ENCODE measurements at regions not wholly inside any gene's neighbourhood (a gene's known extent, or its start where the extent isn't known, plus 50 kb on each side); places are given as distances from the start of the nearest gene placed in this dataset.

DNA sequence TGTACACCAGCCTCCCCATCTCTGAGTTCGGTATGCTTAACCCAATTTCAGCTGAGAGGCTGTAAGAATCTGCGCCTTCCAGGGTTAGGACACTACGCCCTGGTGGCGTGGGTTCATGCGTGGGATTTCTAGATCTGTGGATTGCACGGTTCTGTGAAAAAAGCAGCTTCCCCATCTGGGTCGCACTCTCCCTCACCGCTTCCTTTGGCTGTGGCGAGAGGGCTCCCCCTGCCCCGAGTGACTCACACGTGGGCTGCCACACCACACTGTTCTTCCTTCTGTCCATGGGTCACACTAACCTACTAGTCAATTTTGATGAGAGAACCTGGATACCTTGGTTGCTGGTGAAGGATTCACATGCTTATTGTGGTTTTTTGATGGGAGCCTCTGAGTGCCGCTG is 256.0 kb upstream of the MAF start:
- no peak for DNase-seq (ENCODE audit: extremely low spot score)
- Histone ChIP-seq H3K4me1 (ENCODE audit: insufficient read depth) (no peaks in the 10 kb centered on the region), H3K4me3 (ENCODE audit: low read depth, low read length) (no peak overlapping the region), H3K36me3 (ENCODE audit: insufficient read depth) (no peaks in the 10 kb centered on the region), H3K27ac (ENCODE audit: low read depth) (no peak overlapping the region)
- 93% methylated on average over 12 of the region's 12 CpGs for WGBS

DNA sequence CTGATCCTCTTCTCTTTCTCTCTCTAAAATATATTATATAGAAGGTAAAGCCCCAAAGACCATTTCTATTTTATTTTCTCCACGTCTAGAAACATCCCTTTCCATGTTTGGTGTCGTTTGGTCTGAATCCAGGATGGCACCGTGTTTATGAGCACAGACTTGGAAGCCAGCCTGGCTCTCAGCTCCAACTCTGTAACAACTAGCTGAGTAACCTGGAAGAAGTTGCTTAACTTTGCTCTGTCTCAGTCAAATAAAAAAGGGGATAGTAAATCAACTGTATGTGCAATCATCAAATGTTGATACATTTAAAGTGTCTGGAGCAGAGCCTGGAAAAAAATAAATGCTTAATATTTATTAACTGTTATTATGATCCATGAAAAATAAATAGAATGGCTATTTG is 249.8 kb upstream of the MAF start:
- no peaks in the 10 kb centered on the region for H3K4me1 ChIP-seq (ENCODE audit: insufficient read depth)
- no peak for DNase-seq (ENCODE audit: extremely low spot score)
- H3K4me3 ChIP-seq (ENCODE audit: low read depth, low read length) = no peak overlapping the region
- no peak overlapping the region for H3K27ac ChIP-seq (ENCODE audit: low read depth)
- no peaks in the 10 kb centered on the region for H3K36me3 ChIP-seq (ENCODE audit: insufficient read depth)
- WGBS = 30% methylated on average over 3 of the region's 3 CpGs

DNA sequence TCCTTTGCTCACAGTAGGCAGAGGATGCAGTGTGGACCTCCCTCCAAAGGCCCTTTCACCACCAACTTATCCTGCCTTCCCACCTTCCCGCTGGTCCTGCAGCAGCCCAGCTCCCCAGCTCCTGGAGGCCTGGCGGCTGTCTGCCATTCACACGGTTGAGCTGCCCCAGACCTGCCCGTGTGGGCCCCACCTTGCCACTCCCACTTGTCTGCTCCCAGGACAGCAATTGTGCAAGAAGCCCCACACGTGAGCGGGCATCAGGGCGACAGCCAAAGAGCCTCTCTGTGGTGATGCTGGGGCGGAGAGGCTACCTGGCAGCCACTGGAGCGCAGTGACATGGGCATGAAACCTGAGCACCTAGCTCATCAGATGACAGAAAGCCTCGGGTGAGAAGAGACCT is 248.6 kb upstream of the MAF start:
- no peak for DNase-seq (ENCODE audit: extremely low spot score)
- Histone ChIP-seq H3K4me3 (ENCODE audit: low read depth, low read length) (no peak overlapping the region), H3K4me1 (ENCODE audit: insufficient read depth) (no peaks in the 10 kb centered on the region), H3K27ac (ENCODE audit: low read depth) (no peak overlapping the region), H3K36me3 (ENCODE audit: insufficient read depth) (no peaks in the 10 kb centered on the region)
- WGBS = 85% methylated on average over 10 of the region's 10 CpGs

- H3K27ac ChIP-seq (ENCODE audit: low read depth) = no peak overlapping the region
- no peaks in the 10 kb centered on the region for H3K36me3 ChIP-seq (ENCODE audit: insufficient read depth)
- no peak overlapping the region for H3K4me3 ChIP-seq (ENCODE audit: low read depth, low read length)
- no peaks in the 10 kb centered on the region for H3K4me1 ChIP-seq (ENCODE audit: insufficient read depth)
- DNase-seq (ENCODE audit: extremely low spot score) = no peak
- 40% methylated on average over 6 of the region's 6 CpGs for WGBS
These were observed 248.2 kb upstream of the MAF start for GRCh38 chr16:79848719-79849118.

DNA sequence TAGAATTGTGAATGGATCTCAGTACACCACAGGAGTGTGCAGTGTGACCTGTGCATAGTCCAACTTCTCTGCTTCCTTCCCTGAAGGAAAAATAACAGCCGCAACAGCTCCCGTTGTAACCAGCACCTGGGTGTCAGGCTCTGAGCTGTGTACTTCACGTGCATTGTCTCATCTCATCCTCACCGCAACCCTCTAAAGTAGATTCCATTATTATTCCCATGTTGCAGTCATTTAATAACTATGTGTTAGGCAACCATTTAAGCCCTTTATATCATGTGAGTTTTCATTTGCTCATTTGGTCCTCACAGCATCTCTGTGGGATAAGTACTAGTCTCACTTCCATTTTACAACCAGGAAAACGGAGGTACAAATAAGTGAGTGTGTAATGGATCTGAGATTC is 247.0 kb upstream of the MAF start:
- Histone ChIP-seq H3K4me3 (ENCODE audit: low read depth, low read length) (no peak overlapping the region), H3K4me1 (ENCODE audit: insufficient read depth) (no peaks in the 10 kb centered on the region), H3K27ac (ENCODE audit: low read depth) (no peak overlapping the region), H3K36me3 (ENCODE audit: insufficient read depth) (no peaks in the 10 kb centered on the region)
- 83% methylated on average over 5 of the region's 5 CpGs for WGBS
- DNase-seq (ENCODE audit: extremely low spot score) = no peak

DNA sequence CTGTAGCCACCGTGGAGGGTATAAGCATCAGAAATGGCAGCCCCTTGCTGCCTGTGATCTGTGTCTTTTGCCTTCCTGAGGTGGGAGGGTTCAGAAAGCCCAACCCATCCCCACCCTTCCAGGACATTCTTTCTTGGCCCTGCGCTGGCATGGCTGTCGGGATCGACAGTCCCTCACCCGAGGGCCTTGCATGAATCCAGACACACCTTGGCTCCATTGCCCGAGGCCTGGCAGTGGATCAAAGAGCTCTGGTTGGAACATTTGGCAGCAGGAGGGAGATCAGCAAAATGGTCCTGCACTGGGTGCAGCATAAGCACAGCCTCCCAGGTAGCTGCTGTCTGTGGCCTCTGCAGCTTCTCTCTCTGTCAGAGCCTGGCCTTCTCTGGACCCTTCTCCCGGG is 246.6 kb upstream of the MAF start:
- DNase-seq (ENCODE audit: extremely low spot score) = no peak
- no peaks in the 10 kb centered on the region for H3K36me3 ChIP-seq (ENCODE audit: insufficient read depth)
- no peaks in the 10 kb centered on the region for H3K4me1 ChIP-seq (ENCODE audit: insufficient read depth)
- WGBS = 73% methylated on average over 7 of the region's 7 CpGs
- no peak overlapping the region for H3K4me3 ChIP-seq (ENCODE audit: low read depth, low read length)
- H3K27ac ChIP-seq (ENCODE audit: low read depth) = no peak overlapping the region

DNA sequence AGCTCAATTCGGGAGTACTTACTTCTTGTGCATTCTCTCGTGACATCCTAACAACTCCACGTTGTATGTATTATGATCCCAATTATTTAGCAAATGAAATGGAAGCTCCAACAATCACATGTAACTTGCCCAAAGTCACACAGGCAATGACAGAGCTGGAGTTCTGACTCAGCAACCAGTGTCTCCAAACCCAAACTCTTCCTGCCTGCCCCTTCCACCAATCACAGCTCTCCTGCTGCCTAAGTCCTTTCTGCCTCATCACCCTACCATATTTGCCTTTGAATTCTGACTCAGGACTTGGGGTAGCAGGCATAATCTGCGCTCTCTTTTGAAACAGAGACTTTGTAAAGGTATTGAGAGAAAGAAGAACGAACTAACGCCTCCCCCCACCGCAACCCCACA is 245.2 kb upstream of the MAF start:
- no peaks in the 10 kb centered on the region for H3K36me3 ChIP-seq (ENCODE audit: insufficient read depth)
- no peaks in the 10 kb centered on the region for H3K4me1 ChIP-seq (ENCODE audit: insufficient read depth)
- H3K4me3 ChIP-seq (ENCODE audit: low read depth, low read length) = no peak overlapping the region
- DNase-seq (ENCODE audit: extremely low spot score) = no peak
- no peak overlapping the region for H3K27ac ChIP-seq (ENCODE audit: low read depth)
- WGBS = 96% methylated on average over 7 of the region's 7 CpGs

GRCh38 chr16:79845033-79845733 is 244.6 kb upstream of the MAF start:
- no peak for DNase-seq (ENCODE audit: extremely low spot score)
- no peak overlapping the region for H3K4me3 ChIP-seq (ENCODE audit: low read depth, low read length)
- H3K4me1 ChIP-seq (ENCODE audit: insufficient read depth) = no peaks in the 10 kb centered on the region
- H3K36me3 ChIP-seq (ENCODE audit: insufficient read depth) = no peaks in the 10 kb centered on the region
- WGBS = 80% methylated on average over 12 of the region's 12 CpGs
- no peak overlapping the region for H3K27ac ChIP-seq (ENCODE audit: low read depth)

- Histone ChIP-seq H3K27ac (ENCODE audit: low read depth) (no peak overlapping the region), H3K4me1 (ENCODE audit: insufficient read depth) (no peaks in the 10 kb centered on the region), H3K4me3 (ENCODE audit: low read depth, low read length) (no peak overlapping the region), H3K36me3 (ENCODE audit: insufficient read depth) (no peaks in the 10 kb centered on the region)
- 98% methylated on average over 3 of the region's 3 CpGs for WGBS
- DNase-seq (ENCODE audit: extremely low spot score) = no peak
These were observed 244.1 kb upstream of the MAF start for GRCh38 chr16:79844603-79845002.

DNA sequence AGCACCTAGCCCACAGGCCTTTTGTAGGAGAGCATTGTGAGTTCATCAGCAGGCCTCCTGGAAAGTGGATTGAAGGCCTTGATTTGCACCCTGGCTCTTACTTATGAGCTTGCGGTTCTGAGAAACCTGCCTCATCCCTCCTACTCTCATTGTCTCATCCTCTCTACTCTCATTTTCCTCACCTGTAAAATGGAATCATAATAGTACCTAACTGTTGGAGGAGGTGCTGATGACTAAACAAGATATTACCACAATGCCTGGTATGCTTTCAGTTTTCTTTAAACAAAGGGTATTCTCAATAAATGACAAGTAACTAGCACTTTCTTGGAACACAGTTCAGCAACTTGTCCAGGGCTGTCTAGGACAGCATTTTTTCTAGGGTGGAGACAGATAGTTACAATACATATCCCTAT is 243.1 kb upstream of the MAF start:
- Histone ChIP-seq H3K36me3 (ENCODE audit: insufficient read depth) (no peaks in the 10 kb centered on the region), H3K4me1 (ENCODE audit: insufficient read depth) (no peaks in the 10 kb centered on the region), H3K27ac (ENCODE audit: low read depth) (no peak overlapping the region), H3K4me3 (ENCODE audit: low read depth, low read length) (no peak overlapping the region)
- DNase-seq (ENCODE audit: extremely low spot score) = no peak
- 44% methylated on average over 1 of the region's 1 CpG for WGBS

- Histone ChIP-seq H3K36me3 (ENCODE audit: insufficient read depth) (no peaks in the 10 kb centered on the region), H3K27ac (ENCODE audit: low read depth) (no peak overlapping the region), H3K4me3 (ENCODE audit: low read depth, low read length) (no peak overlapping the region), H3K4me1 (ENCODE audit: insufficient read depth) (no peaks in the 10 kb centered on the region)
- DNase-seq (ENCODE audit: extremely low spot score) = no peak
- WGBS = 95% methylated on average over 5 of the region's 5 CpGs
These were observed 242.6 kb upstream of the MAF start for GRCh38 chr16:79843145-79843544.

DNA sequence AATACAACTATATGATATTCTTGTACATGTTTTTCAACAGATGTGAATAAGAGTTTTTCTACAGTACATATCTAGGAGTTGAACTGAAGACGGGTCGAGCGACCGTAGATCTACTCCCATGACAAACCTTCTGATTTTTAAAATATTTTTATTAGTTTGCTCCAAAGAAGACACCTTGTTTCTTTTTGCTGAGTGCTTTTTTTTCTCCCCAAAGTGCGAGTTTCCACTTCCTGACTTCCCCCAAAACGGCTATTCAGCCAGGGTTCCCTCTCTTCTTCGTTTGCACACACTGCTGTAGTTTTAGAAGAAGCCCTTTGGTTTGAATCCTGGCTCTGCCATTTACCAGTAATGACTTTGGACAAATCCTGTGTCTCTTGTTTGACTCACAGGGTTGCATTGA is 241.7 kb upstream of the MAF start:
- DNase-seq (ENCODE audit: extremely low spot score) = no peak
- 89% methylated on average over 7 of the region's 7 CpGs for WGBS

DNA sequence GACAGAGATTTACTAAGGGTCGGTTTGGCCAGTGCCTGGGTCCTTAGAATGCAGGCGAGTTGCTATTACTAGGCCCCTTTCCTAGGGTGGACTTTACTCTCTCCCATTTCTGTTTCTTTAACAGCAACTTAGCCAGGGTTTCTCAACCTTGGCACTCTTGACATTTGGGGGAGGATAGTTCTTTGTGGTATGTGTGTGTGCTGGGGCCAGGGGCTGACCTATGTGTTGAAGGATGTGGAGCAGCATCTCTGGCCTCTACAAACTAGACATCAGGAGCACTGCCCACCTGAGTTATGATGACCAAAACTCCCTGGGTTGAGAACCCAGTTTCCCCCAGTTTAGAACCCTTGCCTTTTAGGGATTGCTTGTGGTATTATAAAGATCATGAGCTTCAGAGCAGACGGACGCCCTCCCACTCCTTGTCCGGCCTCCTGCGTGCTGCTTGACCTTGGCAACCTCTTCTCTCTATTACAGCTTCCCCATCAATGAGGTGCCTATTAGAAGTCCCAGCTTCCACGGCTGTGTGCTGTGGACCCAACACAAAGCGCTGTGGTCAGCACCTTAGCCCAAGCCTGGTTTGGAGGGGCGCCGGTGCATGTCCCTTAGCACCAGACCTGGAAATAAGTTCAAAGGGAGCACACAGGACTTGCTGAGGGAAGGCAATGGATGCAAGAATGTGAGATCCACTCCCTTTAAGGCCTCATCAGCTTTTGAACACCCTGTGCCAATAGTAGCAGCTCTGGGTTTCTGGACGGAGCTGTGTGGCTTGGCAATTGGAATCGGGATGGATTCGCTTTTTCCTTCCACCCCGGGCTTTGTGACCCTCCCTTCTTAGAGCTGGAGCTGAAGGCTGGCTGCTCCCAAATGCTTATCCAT is 239.2 kb upstream of the MAF start:
- DNase-seq (ENCODE audit: extremely low spot score) = no peak
- 50% methylated on average over 14 of the region's 14 CpGs for WGBS
- H3K4me1 ChIP-seq (ENCODE audit: insufficient read depth) = no peaks in the 10 kb centered on the region
- no peak overlapping the region for H3K27ac ChIP-seq (ENCODE audit: low read depth)
- no peaks in the 10 kb centered on the region for H3K36me3 ChIP-seq (ENCODE audit: insufficient read depth)
- H3K4me3 ChIP-seq (ENCODE audit: low read depth, low read length) = no peak overlapping the region

More for the DNA sequence above, 241.7 kb upstream of the MAF start:
- no peak overlapping the region for H3K27ac ChIP-seq (ENCODE audit: low read depth)
- H3K36me3 ChIP-seq (ENCODE audit: insufficient read depth) = no peaks in the 10 kb centered on the region
- no peaks in the 10 kb centered on the region for H3K4me1 ChIP-seq (ENCODE audit: insufficient read depth)
- H3K4me3 ChIP-seq (ENCODE audit: low read depth, low read length) = no peak overlapping the region

DNA sequence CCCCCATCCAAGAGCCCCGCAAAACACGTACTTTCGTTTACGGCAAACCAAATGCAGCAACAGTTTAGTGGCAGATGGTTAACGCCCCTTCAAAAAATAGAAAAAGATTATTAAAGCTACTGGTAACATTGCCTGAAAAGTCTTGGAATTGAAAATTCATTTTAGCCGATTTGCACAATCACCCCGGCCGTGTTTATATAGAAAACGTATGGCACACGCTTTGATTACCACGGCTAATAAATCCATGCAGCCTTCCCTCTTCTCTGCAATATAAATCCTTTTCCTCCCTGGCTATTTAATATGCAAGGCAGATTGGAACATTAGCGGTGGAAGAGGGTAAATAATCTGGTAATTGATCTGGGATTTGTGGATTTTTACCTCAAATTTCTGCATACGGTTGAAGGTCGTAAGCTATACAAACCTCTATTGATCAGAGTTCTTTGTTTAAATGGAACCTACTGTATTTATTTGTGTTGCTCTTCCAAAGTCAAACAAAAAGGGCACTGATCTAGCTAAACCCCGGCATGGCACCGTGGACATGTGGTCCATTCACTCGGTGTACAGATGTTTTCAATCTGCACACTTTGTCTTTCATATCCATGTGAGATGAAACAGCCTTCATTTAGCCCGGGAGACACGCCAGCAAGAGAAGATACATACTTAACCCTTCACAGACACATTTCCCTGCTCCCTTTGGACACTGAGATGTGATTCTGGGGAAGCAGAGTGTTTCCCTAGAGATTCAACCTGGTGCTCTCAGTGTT is 238.1 kb upstream of the MAF start:
- WGBS = 56% methylated on average over 19 of the region's 19 CpGs
- H3K4me3 ChIP-seq (ENCODE audit: low read depth, low read length) = no peak overlapping the region
- DNase-seq (ENCODE audit: extremely low spot score) = peak; percentile 60
- no peaks in the 10 kb centered on the region for H3K4me1 ChIP-seq (ENCODE audit: insufficient read depth)
- no peak overlapping the region for H3K27ac ChIP-seq (ENCODE audit: low read depth)
- H3K36me3 ChIP-seq (ENCODE audit: insufficient read depth) = no peaks in the 10 kb centered on the region

Data from urinary bladder (tissue), 3 donors.